ENCODE measurements at regions not wholly inside any gene's neighbourhood (a gene's known extent, or its start where the extent isn't known, plus 50 kb on each side); places are given as distances from the start of the nearest gene placed in this dataset.

DNA sequence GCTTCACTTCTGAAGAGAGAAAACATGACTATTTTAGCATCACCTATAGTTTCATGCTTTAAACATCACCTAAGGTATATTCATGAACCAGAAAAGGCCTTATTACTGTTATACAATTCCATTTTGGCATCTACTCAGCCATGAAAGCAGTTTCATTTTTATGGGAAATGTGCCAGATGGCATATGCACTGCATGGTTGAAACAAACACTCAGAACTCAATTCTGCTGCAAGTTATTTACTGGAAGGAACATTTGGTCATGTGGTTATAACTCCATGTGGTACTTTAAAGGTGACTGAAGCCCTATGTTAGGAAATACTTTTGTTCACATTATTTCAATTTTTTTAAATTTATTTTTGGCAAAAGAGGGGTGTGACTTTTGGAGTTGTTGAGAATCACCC lies 287.5 kb upstream of the CRIM1 start:
- TF ChIP-seq, protein P1, sequence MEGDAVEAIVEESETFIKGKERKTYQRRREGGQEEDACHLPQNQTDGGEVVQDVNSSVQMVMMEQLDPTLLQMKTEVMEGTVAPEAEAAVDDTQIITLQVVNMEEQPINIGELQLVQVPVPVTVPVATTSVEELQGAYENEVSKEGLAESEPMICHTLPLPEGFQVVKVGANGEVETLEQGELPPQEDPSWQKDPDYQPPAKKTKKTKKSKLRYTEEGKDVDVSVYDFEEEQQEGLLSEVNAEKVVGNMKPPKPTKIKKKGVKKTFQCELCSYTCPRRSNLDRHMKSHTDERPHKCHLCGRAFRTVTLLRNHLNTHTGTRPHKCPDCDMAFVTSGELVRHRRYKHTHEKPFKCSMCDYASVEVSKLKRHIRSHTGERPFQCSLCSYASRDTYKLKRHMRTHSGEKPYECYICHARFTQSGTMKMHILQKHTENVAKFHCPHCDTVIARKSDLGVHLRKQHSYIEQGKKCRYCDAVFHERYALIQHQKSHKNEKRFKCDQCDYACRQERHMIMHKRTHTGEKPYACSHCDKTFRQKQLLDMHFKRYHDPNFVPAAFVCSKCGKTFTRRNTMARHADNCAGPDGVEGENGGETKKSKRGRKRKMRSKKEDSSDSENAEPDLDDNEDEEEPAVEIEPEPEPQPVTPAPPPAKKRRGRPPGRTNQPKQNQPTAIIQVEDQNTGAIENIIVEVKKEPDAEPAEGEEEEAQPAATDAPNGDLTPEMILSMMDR (tag by site-specific recombination; IDR thresholded peaks at IDR 0.05): no peak
- TF ChIP-seq SP2 (tag by site-specific recombination; IDR thresholded peaks at IDR 0.05) (no peak), ZNF211 (tag by site-specific recombination; IDR thresholded peaks at IDR 0.05; ENCODE audit: low read depth) (no peak), ZNF529 (tag by site-specific recombination; IDR thresholded peaks at IDR 0.05; ENCODE audit: insufficient replicate concordance) (no peak), ZXDB (tag by site-specific recombination; IDR thresholded peaks at IDR 0.05) (no peak), ZFP37 (tag by site-specific recombination; IDR thresholded peaks at IDR 0.05) (no peak), ZNF175 (tag by site-specific recombination; IDR thresholded peaks at IDR 0.05) (no peak), ZBTB8A (tag by site-specific recombination; IDR thresholded peaks at IDR 0.05) (no peak), TRIM28 (IDR thresholded peaks at IDR 0.05; ENCODE audit: borderline replicate concordance, low read length) (no peak), ZNF274 (IDR thresholded peaks at IDR 0.05; ENCODE audit: low read length) (no peak), ZNF274 (tag by site-specific recombination; IDR thresholded peaks at IDR 0.05; ENCODE audit: borderline replicate concordance) (no peak), YY1 (tag by site-specific recombination; IDR thresholded peaks at IDR 0.05) (no peak), ZNF302 (tag by site-specific recombination; IDR thresholded peaks at IDR 0.05; ENCODE audit: low read depth) (no peak)
- TF ChIP-seq, protein P2, sequence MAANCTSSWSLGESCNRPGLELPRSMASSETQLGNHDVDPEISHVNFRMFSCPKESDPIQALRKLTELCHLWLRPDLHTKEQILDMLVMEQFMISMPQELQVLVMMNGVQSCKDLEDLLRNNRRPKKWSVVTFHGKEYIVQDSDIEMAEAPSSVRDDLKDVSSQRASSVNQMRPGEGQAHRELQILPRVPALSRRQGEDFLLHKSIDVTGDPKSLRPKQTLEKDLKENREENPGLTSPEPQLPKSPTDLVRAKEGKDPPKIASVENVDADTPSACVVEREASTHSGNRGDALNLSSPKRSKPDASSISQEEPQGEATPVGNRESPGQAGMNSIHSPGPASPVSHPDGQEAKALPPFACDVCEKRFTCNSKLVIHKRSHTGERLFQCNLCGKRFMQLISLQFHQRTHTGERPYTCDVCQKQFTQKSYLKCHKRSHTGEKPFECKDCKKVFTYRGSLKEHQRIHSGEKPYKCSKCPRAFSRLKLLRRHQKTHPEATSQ (tag by site-specific recombination; IDR thresholded peaks at IDR 0.05): no peak
- TF ChIP-seq, protein P3, sequence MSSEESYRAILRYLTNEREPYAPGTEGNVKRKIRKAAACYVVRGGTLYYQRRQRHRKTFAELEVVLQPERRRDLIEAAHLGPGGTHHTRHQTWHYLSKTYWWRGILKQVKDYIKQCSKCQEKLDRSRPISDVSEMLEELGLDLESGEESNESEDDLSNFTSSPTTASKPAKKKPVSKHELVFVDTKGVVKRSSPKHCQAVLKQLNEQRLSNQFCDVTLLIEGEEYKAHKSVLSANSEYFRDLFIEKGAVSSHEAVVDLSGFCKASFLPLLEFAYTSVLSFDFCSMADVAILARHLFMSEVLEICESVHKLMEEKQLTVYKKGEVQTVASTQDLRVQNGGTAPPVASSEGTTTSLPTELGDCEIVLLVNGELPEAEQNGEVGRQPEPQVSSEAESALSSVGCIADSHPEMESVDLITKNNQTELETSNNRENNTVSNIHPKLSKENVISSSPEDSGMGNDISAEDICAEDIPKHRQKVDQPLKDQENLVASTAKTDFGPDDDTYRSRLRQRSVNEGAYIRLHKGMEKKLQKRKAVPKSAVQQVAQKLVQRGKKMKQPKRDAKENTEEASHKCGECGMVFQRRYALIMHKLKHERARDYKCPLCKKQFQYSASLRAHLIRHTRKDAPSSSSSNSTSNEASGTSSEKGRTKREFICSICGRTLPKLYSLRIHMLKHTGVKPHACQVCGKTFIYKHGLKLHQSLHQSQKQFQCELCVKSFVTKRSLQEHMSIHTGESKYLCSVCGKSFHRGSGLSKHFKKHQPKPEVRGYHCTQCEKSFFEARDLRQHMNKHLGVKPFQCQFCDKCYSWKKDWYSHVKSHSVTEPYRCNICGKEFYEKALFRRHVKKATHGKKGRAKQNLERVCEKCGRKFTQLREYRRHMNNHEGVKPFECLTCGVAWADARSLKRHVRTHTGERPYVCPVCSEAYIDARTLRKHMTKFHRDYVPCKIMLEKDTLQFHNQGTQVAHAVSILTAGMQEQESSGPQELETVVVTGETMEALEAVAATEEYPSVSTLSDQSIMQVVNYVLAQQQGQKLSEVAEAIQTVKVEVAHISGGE (tag by site-specific recombination; conservative IDR thresholded peaks at IDR 0.05; ENCODE audit: low read depth): no peak

Measured in HEK293 (cell line).